ENCODE measurements at regions not wholly inside any gene's neighbourhood (a gene's known extent, or its start where the extent isn't known, plus 50 kb on each side); places are given as distances from the start of the nearest gene placed in this dataset.

GRCh38 chr13:72186730-72187422 is 319.9 kb upstream of the DACH1 start:
- no peaks in the 10 kb centered on the region for H3K36me3 ChIP-seq
- no peak for DNase-seq
- no peaks in the 10 kb centered on the region for H3K9me3 ChIP-seq
- 47 to 56% (median 48%) methylated on average over 7 of the region's 7 CpGs for WGBS, 3 donors
- TF ChIP-seq POLR2A (IDR thresholded peaks at IDR 0.05): no peak
- TF ChIP-seq EP300 (IDR thresholded peaks at IDR 0.05): no peak
- TF ChIP-seq CTCF (IDR thresholded peaks at IDR 0.05): no peak
- no peaks in the 10 kb centered on the region for H3K27me3 ChIP-seq
- H3K4me3 ChIP-seq: no peak overlapping the region
- H3K27ac ChIP-seq: no peak overlapping the region
- no peaks in the 10 kb centered on the region for H3K4me1 ChIP-seq (ENCODE audit: insufficient read depth)
- intact Hi-C loops (cut with DNase I): no loop called here

- H3K9me3 ChIP-seq: no peaks in the 10 kb centered on the region
- H3K27ac ChIP-seq: no peak overlapping the region
- H3K27me3 ChIP-seq: no peaks in the 10 kb centered on the region
- TF ChIP-seq EP300 (IDR thresholded peaks at IDR 0.05) (no peak), POLR2A (IDR thresholded peaks at IDR 0.05) (no peak), CTCF (IDR thresholded peaks at IDR 0.05) (no peak)
- H3K4me3 ChIP-seq: no peak overlapping the region
- DNase-seq: no peak
- H3K36me3 ChIP-seq: no peaks in the 10 kb centered on the region
- H3K4me1 ChIP-seq (ENCODE audit: insufficient read depth): no peaks in the 10 kb centered on the region
- intact Hi-C loops (cut with DNase I): no loop called here
Measured at GRCh38 chr13:72185776-72186175, 318.8 kb upstream of the DACH1 start.

- Histone ChIP-seq H3K4me1 (ENCODE audit: insufficient read depth) (no peaks in the 10 kb centered on the region), H3K9me3 (no peaks in the 10 kb centered on the region), H3K27ac (no peak overlapping the region), H3K36me3 (no peaks in the 10 kb centered on the region), H3K27me3 (no peaks in the 10 kb centered on the region), H3K4me3 (no peak overlapping the region)
- TF ChIP-seq CTCF (IDR thresholded peaks at IDR 0.05) (no peak), EP300 (IDR thresholded peaks at IDR 0.05) (no peak), POLR2A (IDR thresholded peaks at IDR 0.05) (no peak)
- intact Hi-C loops (cut with DNase I): no loop called here
- no peak for DNase-seq
- whole genome bisulfite sequencing, 3 donors: 69 to 80% (median 73%) methylated on average over 2 of the region's 2 CpGs
Measured at GRCh38 chr13:72181661-72182060, 314.7 kb upstream of the DACH1 start.

GRCh38 chr13:72180253-72180952 is 313.4 kb upstream of the DACH1 start:
- TF ChIP-seq POLR2A (IDR thresholded peaks at IDR 0.05): no peak
- no peak for TF ChIP-seq EP300 (IDR thresholded peaks at IDR 0.05)
- no peak for TF ChIP-seq CTCF (IDR thresholded peaks at IDR 0.05)
- Histone ChIP-seq H3K27me3 (no peaks in the 10 kb centered on the region), H3K27ac (no peak overlapping the region), H3K4me1 (ENCODE audit: insufficient read depth) (no peaks in the 10 kb centered on the region), H3K4me3 (no peak overlapping the region), H3K9me3 (no peaks in the 10 kb centered on the region), H3K36me3 (no peaks in the 10 kb centered on the region)
- intact Hi-C loops (cut with DNase I): no loop called here
- no peak for DNase-seq
- WGBS, 3 donors: 60 to 78% (median 77%) methylated on average over 7 of the region's 7 CpGs

Measured in ovary (tissue), 7 donors.